ENCODE measurements at regions not wholly inside any gene's neighbourhood (a gene's known extent, or its start where the extent isn't known, plus 50 kb on each side); places are given as distances from the start of the nearest gene placed in this dataset.

DNA sequence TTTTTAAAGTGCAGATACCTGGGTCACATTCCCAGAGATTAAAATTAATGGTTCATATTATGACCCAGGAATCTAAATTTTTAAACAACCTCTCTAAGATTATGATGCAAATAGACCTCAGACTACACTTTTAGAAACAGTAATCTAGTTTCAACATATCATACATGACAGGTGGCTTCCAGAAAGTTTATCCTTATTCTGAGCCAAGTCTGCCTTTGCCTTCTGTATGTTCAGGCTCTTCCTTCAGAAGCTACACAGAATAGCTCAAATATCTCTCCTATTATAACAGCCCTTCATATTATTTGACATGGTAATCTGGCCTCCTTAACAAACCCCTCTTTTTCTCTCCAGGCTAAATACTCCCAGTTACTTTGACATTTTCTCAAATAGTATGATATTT, 101.9 kb downstream of the FZD1 start:
- TF ChIP-seq, protein P1, sequence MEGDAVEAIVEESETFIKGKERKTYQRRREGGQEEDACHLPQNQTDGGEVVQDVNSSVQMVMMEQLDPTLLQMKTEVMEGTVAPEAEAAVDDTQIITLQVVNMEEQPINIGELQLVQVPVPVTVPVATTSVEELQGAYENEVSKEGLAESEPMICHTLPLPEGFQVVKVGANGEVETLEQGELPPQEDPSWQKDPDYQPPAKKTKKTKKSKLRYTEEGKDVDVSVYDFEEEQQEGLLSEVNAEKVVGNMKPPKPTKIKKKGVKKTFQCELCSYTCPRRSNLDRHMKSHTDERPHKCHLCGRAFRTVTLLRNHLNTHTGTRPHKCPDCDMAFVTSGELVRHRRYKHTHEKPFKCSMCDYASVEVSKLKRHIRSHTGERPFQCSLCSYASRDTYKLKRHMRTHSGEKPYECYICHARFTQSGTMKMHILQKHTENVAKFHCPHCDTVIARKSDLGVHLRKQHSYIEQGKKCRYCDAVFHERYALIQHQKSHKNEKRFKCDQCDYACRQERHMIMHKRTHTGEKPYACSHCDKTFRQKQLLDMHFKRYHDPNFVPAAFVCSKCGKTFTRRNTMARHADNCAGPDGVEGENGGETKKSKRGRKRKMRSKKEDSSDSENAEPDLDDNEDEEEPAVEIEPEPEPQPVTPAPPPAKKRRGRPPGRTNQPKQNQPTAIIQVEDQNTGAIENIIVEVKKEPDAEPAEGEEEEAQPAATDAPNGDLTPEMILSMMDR (IDR thresholded peaks at IDR 0.05), result no peak
- TF ChIP-seq POLR2A (IDR thresholded peaks at IDR 0.05), result no peak

Measured in adrenal gland (tissue), 5 donors.